ENCODE measurements at regions not wholly inside any gene's neighbourhood (a gene's known extent, or its start where the extent isn't known, plus 50 kb on each side); places are given as distances from the start of the nearest gene placed in this dataset.

DNA sequence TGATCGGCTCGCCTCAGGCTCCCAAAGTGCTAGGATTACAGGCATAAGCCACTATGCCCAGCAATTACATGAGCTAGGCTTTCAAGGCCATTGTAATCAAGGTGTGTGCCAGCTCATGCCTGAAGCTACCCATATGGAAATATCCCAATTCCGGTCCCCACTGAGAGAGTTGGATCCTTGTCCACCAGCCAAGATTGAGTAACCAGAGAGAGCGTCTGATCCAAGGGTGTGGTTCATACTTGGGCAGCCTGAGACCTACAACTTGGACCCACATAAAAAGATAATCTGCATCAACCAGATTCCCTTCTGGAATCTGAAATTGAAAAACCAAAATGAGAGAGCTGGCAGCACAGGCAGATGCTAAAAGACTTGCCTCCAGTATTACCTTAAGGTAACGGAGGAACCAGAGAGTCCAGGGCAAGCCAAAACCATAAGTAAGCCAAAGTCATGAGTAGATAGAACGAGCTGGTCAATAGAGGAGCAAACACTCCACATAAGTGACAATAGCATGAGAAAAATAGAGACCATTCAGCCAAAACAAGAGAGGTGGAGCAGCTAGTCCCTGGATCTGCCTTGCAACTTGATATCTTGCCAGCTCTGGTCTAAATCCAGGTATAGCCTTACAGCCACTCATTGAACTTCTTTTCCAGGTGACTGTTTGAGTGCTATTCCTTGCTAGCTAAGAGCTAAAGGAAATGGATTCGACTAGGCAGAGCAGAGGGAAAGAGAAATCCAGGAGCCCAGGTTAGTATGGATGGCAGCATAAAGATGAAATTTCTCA lies 63.8 kb upstream of the ATP1A1 start:
- Histone ChIP-seq H3K36me3 (ENCODE audit: control insufficient read depth, insufficient read depth, low read length) (no peaks in the 10 kb centered on the region), H3K4me3 (replicated peaks; ENCODE audit: low read depth, low read length) (no peak overlapping the region), H3K27me3 (replicated peaks; ENCODE audit: control insufficient read depth, insufficient read depth, low read length) (no peaks in the 10 kb centered on the region)
- no peak for DNase-seq (ENCODE audit: extremely low read depth, insufficient read length)
- TF ChIP-seq, protein P1, sequence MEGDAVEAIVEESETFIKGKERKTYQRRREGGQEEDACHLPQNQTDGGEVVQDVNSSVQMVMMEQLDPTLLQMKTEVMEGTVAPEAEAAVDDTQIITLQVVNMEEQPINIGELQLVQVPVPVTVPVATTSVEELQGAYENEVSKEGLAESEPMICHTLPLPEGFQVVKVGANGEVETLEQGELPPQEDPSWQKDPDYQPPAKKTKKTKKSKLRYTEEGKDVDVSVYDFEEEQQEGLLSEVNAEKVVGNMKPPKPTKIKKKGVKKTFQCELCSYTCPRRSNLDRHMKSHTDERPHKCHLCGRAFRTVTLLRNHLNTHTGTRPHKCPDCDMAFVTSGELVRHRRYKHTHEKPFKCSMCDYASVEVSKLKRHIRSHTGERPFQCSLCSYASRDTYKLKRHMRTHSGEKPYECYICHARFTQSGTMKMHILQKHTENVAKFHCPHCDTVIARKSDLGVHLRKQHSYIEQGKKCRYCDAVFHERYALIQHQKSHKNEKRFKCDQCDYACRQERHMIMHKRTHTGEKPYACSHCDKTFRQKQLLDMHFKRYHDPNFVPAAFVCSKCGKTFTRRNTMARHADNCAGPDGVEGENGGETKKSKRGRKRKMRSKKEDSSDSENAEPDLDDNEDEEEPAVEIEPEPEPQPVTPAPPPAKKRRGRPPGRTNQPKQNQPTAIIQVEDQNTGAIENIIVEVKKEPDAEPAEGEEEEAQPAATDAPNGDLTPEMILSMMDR (IDR thresholded peaks at IDR 0.05; ENCODE audit: insufficient read depth, low read length, poor library complexity, severe bottlenecking): no peak

DNA sequence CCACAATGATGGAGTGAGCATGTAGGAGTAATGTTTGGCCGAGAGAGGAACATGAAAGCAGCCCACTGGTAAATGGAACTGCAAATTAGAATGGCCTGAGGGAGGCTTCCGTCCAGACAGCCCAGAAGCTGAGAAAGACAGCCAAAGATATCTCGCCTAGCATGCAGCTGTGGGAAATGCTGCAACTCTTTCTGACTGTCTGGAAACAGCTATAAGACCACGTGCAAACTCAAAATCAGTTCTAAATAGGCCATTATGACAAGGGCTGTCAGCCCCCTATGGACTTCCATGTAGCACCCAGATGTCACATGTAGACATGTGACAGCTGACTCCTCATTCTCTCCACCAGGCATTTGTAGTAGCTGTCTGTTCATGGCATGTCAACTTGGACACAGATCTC lies 62.9 kb upstream of the ATP1A1 start:
- TF ChIP-seq, protein P1 (IDR thresholded peaks at IDR 0.05; ENCODE audit: insufficient read depth, low read length, poor library complexity, severe bottlenecking): no peak
- H3K4me3 ChIP-seq (replicated peaks; ENCODE audit: low read depth, low read length): no peak overlapping the region
- no peaks in the 10 kb centered on the region for H3K36me3 ChIP-seq (ENCODE audit: control insufficient read depth, insufficient read depth, low read length)
- DNase-seq (ENCODE audit: extremely low read depth, insufficient read length): no peak
- no peaks in the 10 kb centered on the region for H3K27me3 ChIP-seq (replicated peaks; ENCODE audit: control insufficient read depth, insufficient read depth, low read length)

DNA sequence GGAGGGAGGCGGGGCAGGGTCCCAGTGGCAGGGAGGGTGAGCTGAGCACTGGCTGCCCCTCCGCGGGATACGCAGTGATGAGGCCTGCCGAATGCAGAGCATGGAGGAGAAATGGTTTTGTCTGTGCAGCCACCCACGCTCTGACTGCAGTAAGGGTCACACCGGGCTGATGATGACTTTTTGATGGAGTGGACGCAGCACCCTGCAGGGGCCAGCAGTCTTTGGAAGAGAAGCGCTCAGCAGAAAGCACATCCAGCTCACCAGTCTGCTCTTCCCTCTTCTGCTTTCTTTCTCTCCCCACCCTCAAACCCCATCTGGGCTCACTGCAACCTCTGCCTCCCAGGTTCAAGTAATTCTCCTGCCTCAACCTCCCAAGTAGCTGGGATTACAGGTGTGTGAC lies 61.9 kb upstream of the ATP1A1 start:
- H3K27me3 ChIP-seq (replicated peaks; ENCODE audit: control insufficient read depth, insufficient read depth, low read length): no peaks in the 10 kb centered on the region
- H3K4me3 ChIP-seq (replicated peaks; ENCODE audit: low read depth, low read length): no peak overlapping the region
- DNase-seq (ENCODE audit: extremely low read depth, insufficient read length): no peak
- no peaks in the 10 kb centered on the region for H3K36me3 ChIP-seq (ENCODE audit: control insufficient read depth, insufficient read depth, low read length)
- TF ChIP-seq, protein P1 (IDR thresholded peaks at IDR 0.05; ENCODE audit: insufficient read depth, low read length, poor library complexity, severe bottlenecking): no peak

DNA sequence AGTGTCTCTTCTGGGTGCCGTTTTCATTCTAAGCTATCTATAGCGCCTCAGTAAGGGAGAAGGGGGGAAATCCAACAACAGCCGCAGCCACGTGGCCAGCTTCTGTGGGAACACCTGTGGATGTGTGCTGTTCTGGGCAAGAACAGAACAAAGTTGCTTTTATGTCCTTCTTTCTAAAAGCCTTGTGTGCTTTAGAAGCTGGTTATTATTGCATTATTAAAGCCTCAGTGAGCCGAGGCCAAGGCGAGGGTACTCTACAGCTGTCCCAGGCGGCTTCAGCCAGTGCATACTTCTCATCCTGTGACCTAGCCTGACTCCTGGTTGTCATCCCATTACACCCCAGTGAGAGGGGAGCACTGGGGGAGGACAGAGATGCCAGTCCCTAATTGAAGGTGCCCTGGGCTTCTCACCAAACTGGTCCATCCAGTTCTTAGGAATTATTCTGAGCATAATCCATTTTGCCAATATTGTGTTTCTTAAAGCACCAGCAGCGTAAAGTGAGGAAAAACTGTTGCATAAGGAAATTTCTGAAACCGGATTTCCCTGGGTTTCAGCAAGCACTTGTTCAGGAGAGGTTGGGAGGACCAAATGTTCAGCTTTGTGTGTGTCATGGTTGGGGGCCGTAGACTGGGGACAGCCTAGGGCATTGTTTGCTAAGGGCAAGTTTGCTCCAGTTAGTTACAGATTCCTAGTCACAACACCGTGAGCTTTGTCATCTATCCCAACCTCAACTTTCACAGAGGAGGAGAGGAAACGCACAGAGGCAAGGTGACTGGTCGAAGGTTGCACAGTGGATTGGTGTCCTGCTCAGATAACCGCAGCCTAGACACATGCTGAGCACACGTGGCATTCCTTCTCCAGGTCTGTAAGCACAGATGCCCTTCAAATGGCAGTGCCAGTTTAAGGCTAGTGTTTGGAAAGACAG lies 61.0 kb upstream of the ATP1A1 start:
- no peaks in the 10 kb centered on the region for H3K36me3 ChIP-seq (ENCODE audit: control insufficient read depth, insufficient read depth, low read length)
- H3K27me3 ChIP-seq (replicated peaks; ENCODE audit: control insufficient read depth, insufficient read depth, low read length): no peaks in the 10 kb centered on the region
- TF ChIP-seq, protein P1 (IDR thresholded peaks at IDR 0.05; ENCODE audit: insufficient read depth, low read length, poor library complexity, severe bottlenecking): no peak
- DNase-seq (ENCODE audit: extremely low read depth, insufficient read length): no peak
- H3K4me3 ChIP-seq (replicated peaks; ENCODE audit: low read depth, low read length): no peak overlapping the region

DNA sequence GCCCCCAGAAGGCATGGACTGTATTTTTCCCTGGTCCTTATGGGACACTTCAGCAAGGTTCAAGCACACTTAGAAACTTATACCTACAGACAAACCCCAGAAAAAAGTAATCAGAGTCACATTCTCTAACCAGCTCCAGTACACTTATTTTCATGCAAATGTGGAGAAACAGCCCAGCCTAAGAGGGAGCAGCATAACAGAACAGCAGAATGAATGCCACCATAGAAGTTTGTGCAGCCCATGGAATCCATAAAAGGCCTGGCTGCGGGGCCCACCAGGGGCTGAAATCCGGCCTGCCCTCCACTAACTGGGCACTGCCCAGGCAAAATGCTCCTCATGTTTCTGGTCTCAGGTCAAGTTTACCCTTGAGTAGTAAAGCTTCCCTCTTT lies 60.4 kb upstream of the ATP1A1 start:
- H3K36me3 ChIP-seq (ENCODE audit: control insufficient read depth, insufficient read depth, low read length): no peaks in the 10 kb centered on the region
- no peaks in the 10 kb centered on the region for H3K27me3 ChIP-seq (replicated peaks; ENCODE audit: control insufficient read depth, insufficient read depth, low read length)
- no peak for DNase-seq (ENCODE audit: extremely low read depth, insufficient read length)
- TF ChIP-seq, protein P1 (IDR thresholded peaks at IDR 0.05; ENCODE audit: insufficient read depth, low read length, poor library complexity, severe bottlenecking): no peak
- no peak overlapping the region for H3K4me3 ChIP-seq (replicated peaks; ENCODE audit: low read depth, low read length)

All from GM06990 (cell line).